K562 (cell line): ENCODE measurements at regions not wholly inside any gene's neighbourhood (a gene's known extent, or its start where the extent isn't known, plus 50 kb on each side); places are given as distances from the start of the nearest gene placed in this dataset.

ENCODE experiments used
- ATAC-seq: fragments of 200-7000 bp; cut with Tn5 transposase; 3 replicates; pipeline ENCODE4 v1.9.1; 2020; ENCODE audit warnings: moderate library complexity
- BruUV-seq: library from RNA; stranded (reverse); fragments of 400-500 nt; replicated peaks from 2 replicates; lab custom pipeline; 2021; lab: Mats Ljungman, UMichigan
- CTCF ChIA-PET: fragments of 300-600 bp; formaldehyde crosslinking; extraction: SDS; loops from one replicate; lab custom pipeline; 2021; ENCODE audit warnings: low intra/inter-chr PET ratio; lab: Yijun Ruan, JAX
- POLR2A ChIA-PET: fragments of 300-600, 350-650 bp; sonication (Branson Sonifier 250); formaldehyde crosslinking; extraction: SDS; loops from one replicate; lab custom pipeline; 2021; ENCODE audit warnings: antibody characterized with exemption, inconsistent platforms; lab: Yijun Ruan, JAX
- DNase-seq, 4 experiments: peaks; one replicate each; pipeline versions ENCODE4 v3.0.0 to v3.0.0-alpha.2; 2011 to 2018; ENCODE audit warnings: low spot score in 3 of 4, mixed read lengths in 3 of 4; ENCODE audit errors: extremely low read depth in 1 of 4
- FAIRE-seq: peaks from 2 replicates; lab custom pipeline; 2011; peaks lifted over from hg19 to GRCh38; lab: Jason Lieb, UNC
- H2AFZ ChIP-seq: 2 replicates; pipeline ENCODE4 v1.6.0; 2011; ENCODE audit warnings: low read depth, low read length, control low read depth, inconsistent platforms
- H3K27ac ChIP-seq: fragments of 200-600 bp; 3 replicates; pipeline ENCODE4 v1.8.0; 2011; ENCODE audit warnings: low read depth, mild to moderate bottlenecking, control low read depth, inconsistent platforms, low read length, moderate library complexity, mixed read lengths; ENCODE audit errors: extremely low read depth
- H3K27me3 ChIP-seq, 2 experiments: fragments of 300-600 bp in 1 of 2; 2 replicates in 1 of 2; 3 replicates in 1 of 2; pipeline versions ENCODE4 v1.6.0 to v1.8.0; 2011; ENCODE audit warnings: inconsistent platforms in 2 of 2, low read length in 2 of 2, mild to moderate bottlenecking in 1 of 2, mixed read lengths in 1 of 2, moderate library complexity in 1 of 2; ENCODE audit not compliant: control insufficient read depth in 2 of 2, insufficient read depth in 2 of 2
- H3K36me3 ChIP-seq: fragments of 300-600 bp; 3 replicates; pipeline ENCODE4 v1.8.0; 2011; ENCODE audit warnings: mild to moderate bottlenecking, low read length, inconsistent platforms; ENCODE audit not compliant: control insufficient read depth, insufficient read depth
- H3K4me1 ChIP-seq, 2 experiments: fragments of 200-600 bp in 1 of 2; replicated peaks in 1 of 2; 2 replicates in 1 of 2; 3 replicates in 1 of 2; pipeline versions ENCODE4 v1.5.1 to v1.8.0; 2011; ENCODE audit warnings: inconsistent platforms in 2 of 2, low read length in 2 of 2, mild to moderate bottlenecking in 1 of 2, mixed read lengths in 1 of 2, moderate library complexity in 1 of 2; ENCODE audit not compliant: control insufficient read depth in 2 of 2, insufficient read depth in 2 of 2
- H3K4me2 ChIP-seq: 2 replicates; pipeline ENCODE4 v1.6.1; 2011; ENCODE audit warnings: low read length, control low read depth, inconsistent platforms, mixed read lengths; ENCODE audit not compliant: insufficient read depth
- H3K4me3 ChIP-seq: fragments of 200-600 bp; sonication (generic), shearing (Covaris generic); 2 replicates; pipeline ENCODE4 v1.5.1; 2016; ENCODE audit warnings: control low read depth, inconsistent platforms
- H3K79me2 ChIP-seq: fragments of 200-600 bp; 3 replicates; pipeline ENCODE4 v1.8.0; 2011; ENCODE audit warnings: low read length, inconsistent platforms; ENCODE audit not compliant: control insufficient read depth, insufficient read depth
- H3K9ac ChIP-seq, 2 experiments: 2 replicates each; pipeline versions ENCODE4 v1.6.0 to v1.6.1; 2011; ENCODE audit warnings: low read depth in 2 of 2, low read length in 2 of 2, control low read depth in 1 of 2, inconsistent platforms in 1 of 2, mild to moderate bottlenecking in 1 of 2, mixed read lengths in 1 of 2; ENCODE audit not compliant: insufficient read depth in 1 of 2
- H3K9me1 ChIP-seq: one replicate; pipeline ENCODE4 v1.6.0; 2011; ENCODE audit warnings: inconsistent platforms, mild to moderate bottlenecking, low read length, moderate library complexity; ENCODE audit not compliant: control insufficient read depth, insufficient read depth
- H3K9me3 ChIP-seq: replicated peaks from 2 replicates; pipeline ENCODE4 v1.5.1; 2011; ENCODE audit warnings: low read depth, low read length, inconsistent platforms; ENCODE audit not compliant: control insufficient read depth, insufficient read depth
- H4K20me1 ChIP-seq: replicated peaks from 2 replicates; pipeline ENCODE4 v1.6.1; 2011; ENCODE audit warnings: low read length, inconsistent platforms, mixed read lengths; ENCODE audit not compliant: control insufficient read depth, insufficient read depth
- ASH1L ChIP-seq: fragments of 450-650 bp; IDR thresholded peaks from 2 replicates; pipeline ENCODE4 v1.6.1; 2018; ENCODE audit warnings: borderline replicate concordance, mild to moderate bottlenecking, low read depth; ENCODE audit not compliant: partially characterized antibody
- GATAD2B ChIP-seq: fragments of 450-650 bp; IDR thresholded peaks from 2 replicates; pipeline ENCODE4 v1.6.1; 2017; ENCODE audit warnings: mild to moderate bottlenecking, borderline replicate concordance
- ILF3 ChIP-seq: fragments of 450-650 bp; IDR thresholded peaks from 2 replicates; pipeline ENCODE4 v1.6.1; 2018; ENCODE audit warnings: antibody characterized with exemption, mild to moderate bottlenecking, moderate library complexity, borderline replicate concordance
- POLR3G ChIP-seq: IDR thresholded peaks from 2 replicates; pipeline ENCODE4 v1.6.1; 2011; ENCODE audit not compliant: insufficient read length, insufficient replicate concordance; ENCODE audit errors: extremely low read depth
- TCF7L2 ChIP-seq: fragments of 150-350 bp; IDR thresholded peaks from 2 replicates; pipeline ENCODE4 v1.6.1; 2016; ENCODE audit warnings: low read depth, mild to moderate bottlenecking, low read length, moderate library complexity
- ZNF23 ChIP-seq: fragments of 250-450 bp; sonication (Bioruptor Pico); IDR thresholded peaks from 2 replicates; pipeline ENCODE4 v1.4.0; 2020; ENCODE audit warnings: mild to moderate bottlenecking
- WGBS: fragments of 100-300 bp; shearing (Covaris generic); methylation state at CpG from one replicate; pipeline ENCODE4 v1.1.6; 2016; ENCODE audit warnings: low coverage, mixed read lengths; ENCODE audit not compliant: insufficient coverage; ENCODE audit errors: missing lambda C conversion rate; 5-methylcytosine and 5-hydroxymethylcytosine counted together
- in situ Hi-C: fragments of 300-500 bp; cut with MboI; formaldehyde crosslinking; loops from 4 replicates; pipeline ENCODE4 v1.15.0; 2018; ENCODE audit warnings: inconsistent platforms, mixed read lengths
- intact Hi-C: fragments of 100-400 bp; cut with micrococcal nuclease; formaldehyde crosslinking; loops from 2 replicates; pipeline ENCODE4 v1.14.2; 2022

GRCh38 chr2:104597942-104598341, 256.0 kb upstream of the POU3F3 start:
- no peaks in the 10 kb centered on the region for H3K9me1 ChIP-seq
- H3K4me2 ChIP-seq = no peak overlapping the region
- H3K4me3 ChIP-seq = no peak overlapping the region
- H3K9me3 ChIP-seq = no peaks in the 10 kb centered on the region
- POLR2A ChIA-PET = no interaction called here
- no peak for TF ChIP-seq ASH1L
- TF ChIP-seq TCF7L2 = no peak
- no peak for TF ChIP-seq ZNF23 (CRISPR knock-in tag)
- TF ChIP-seq POLR3G = no peak
- no peak for TF ChIP-seq ILF3
- whole genome bisulfite sequencing = 0% methylated on average over 2 of the region's 2 CpGs
- ATAC-seq = no peak
- H4K20me1 ChIP-seq = no peaks in the 10 kb centered on the region
- intact Hi-C loops (no loop called here), in situ Hi-C loops (no loop called here)
- H3K9ac ChIP-seq = no peak overlapping the region
- no peaks in the 10 kb centered on the region for H3K4me1 ChIP-seq
- CTCF ChIA-PET = no interaction called here
- H2AFZ ChIP-seq = no peak overlapping the region
- no peaks in the 10 kb centered on the region for H3K79me2 ChIP-seq
- H3K36me3 ChIP-seq = no peaks in the 10 kb centered on the region
- no peak for FAIRE-seq
- H3K27me3 ChIP-seq = no peaks in the 10 kb centered on the region
- no TSS peak for BruUV-seq
- no peak overlapping the region for H3K27ac ChIP-seq
- no peak for DNase-seq

GRCh38 chr2:104598636-104599035, 255.3 kb upstream of the POU3F3 start:
- no peaks in the 10 kb centered on the region for H3K36me3 ChIP-seq
- DNase-seq (no peak), FAIRE-seq (no peak)
- in situ Hi-C loops (no loop called here), intact Hi-C loops (no loop called here)
- H3K4me2 ChIP-seq = no peak overlapping the region
- no peaks in the 10 kb centered on the region for H3K27me3 ChIP-seq
- no peak overlapping the region for H3K9ac ChIP-seq
- no peak overlapping the region for H3K4me3 ChIP-seq
- no peak overlapping the region for H2AFZ ChIP-seq
- POLR2A ChIA-PET = no interaction called here
- no peak overlapping the region for H3K27ac ChIP-seq
- no peak for TF ChIP-seq GATAD2B
- TF ChIP-seq, all 486 proteins: peak for 0
- Histone ChIP-seq H3K79me2 (no peaks in the 10 kb centered on the region), H3K9me1 (no peaks in the 10 kb centered on the region), H4K20me1 (no peaks in the 10 kb centered on the region), H3K4me1 (no peaks in the 10 kb centered on the region), H3K9me3 (no peaks in the 10 kb centered on the region)
- no TSS peak for BruUV-seq
- no peak for ATAC-seq
- 3% methylated on average over 6 of the region's 6 CpGs for WGBS
- CTCF ChIA-PET = no interaction called here
